Uterus (tissue), 2 donors: ENCODE measurements at regions not wholly inside any gene's neighbourhood (a gene's known extent, or its start where the extent isn't known, plus 50 kb on each side); places are given as distances from the start of the nearest gene placed in this dataset.

Experiments
- POLR2A ChIP-seq, 2 donors: fragments of 450-650 bp; IDR thresholded peaks; one replicate each; pipeline ENCODE4 v1.6.1; 2016; ENCODE audit warnings: antibody characterized with exemption in 2 of 2, mild to moderate bottlenecking in 1 of 2, moderate library complexity in 1 of 2
- TF ChIP-seq, protein P1 (sequence below), 4 experiments: fragments of 200-600 bp in 2 of 4; fragments of 450-650 bp in 2 of 4; sonication (generic) in 2 of 4; IDR thresholded peaks; one replicate each; pipeline ENCODE4 v1.5.1; 2016 to 2019; ENCODE audit warnings: antibody characterized with exemption in 4 of 4, mild to moderate bottlenecking in 2 of 4, moderate library complexity in 1 of 4

DNA sequence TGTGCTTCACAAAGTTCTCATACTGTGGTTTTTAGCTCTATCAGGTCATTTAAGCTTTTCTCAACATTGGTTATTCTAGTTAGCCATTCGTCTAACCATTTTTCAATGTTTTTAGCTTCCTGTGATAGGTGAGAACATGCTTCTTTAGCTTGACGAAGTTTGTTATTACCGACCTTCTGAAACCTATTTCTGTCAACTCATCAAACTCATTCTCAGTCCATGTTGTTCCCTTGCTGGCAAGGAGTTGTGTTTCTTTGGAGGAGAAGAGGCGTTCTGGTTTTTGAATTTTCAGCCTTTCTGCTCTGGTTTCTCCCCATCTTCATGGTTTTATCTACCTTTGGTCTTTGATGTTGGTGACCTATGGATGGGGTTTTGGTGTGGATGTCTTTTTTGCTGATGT is 120.9 kb downstream of the NFKBIZ start:
- TF ChIP-seq, protein P1, sequence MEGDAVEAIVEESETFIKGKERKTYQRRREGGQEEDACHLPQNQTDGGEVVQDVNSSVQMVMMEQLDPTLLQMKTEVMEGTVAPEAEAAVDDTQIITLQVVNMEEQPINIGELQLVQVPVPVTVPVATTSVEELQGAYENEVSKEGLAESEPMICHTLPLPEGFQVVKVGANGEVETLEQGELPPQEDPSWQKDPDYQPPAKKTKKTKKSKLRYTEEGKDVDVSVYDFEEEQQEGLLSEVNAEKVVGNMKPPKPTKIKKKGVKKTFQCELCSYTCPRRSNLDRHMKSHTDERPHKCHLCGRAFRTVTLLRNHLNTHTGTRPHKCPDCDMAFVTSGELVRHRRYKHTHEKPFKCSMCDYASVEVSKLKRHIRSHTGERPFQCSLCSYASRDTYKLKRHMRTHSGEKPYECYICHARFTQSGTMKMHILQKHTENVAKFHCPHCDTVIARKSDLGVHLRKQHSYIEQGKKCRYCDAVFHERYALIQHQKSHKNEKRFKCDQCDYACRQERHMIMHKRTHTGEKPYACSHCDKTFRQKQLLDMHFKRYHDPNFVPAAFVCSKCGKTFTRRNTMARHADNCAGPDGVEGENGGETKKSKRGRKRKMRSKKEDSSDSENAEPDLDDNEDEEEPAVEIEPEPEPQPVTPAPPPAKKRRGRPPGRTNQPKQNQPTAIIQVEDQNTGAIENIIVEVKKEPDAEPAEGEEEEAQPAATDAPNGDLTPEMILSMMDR (IDR thresholded peaks at IDR 0.05), result no peak
- TF ChIP-seq POLR2A (IDR thresholded peaks at IDR 0.05), result no peak
